Adrenal gland (tissue), 9 donors: ENCODE measurements at regions not wholly inside any gene's neighbourhood (a gene's known extent, or its start where the extent isn't known, plus 50 kb on each side); places are given as distances from the start of the nearest gene placed in this dataset.

ENCODE experiments used
- DNase-seq, 7 donors: peaks; one replicate each; pipeline ENCODE4 v3.0.0-alpha.2; 2019 to 2020
- H3K27ac ChIP-seq, 5 donors: fragments of 200-600 bp; sonication (generic) in 4 of 5; 1 replicate in 3 of 5; 2 replicates in 2 of 5; pipeline versions ENCODE4 v1.5.1 to v1.8.0; 2016 to 2020; ENCODE audit warnings: mild to moderate bottlenecking in 1 of 5
- H3K27me3 ChIP-seq: fragments of 200-600 bp; 2 replicates; pipeline ENCODE4 v1.8.0; 2021
- H3K36me3 ChIP-seq, 2 donors: fragments of 200-600 bp; replicated peaks in 1 of 2; 1 replicate in 1 of 2; 2 replicates in 1 of 2; pipeline versions ENCODE4 v1.5.1 to v1.8.0; 2018 to 2022
- H3K4me1 ChIP-seq, 2 donors: fragments of 200-600 bp; replicated peaks in 1 of 2; 1 replicate in 1 of 2; 2 replicates in 1 of 2; pipeline versions ENCODE4 v1.5.1 to v1.8.0; 2018 to 2021
- H3K4me3 ChIP-seq, 4 donors: fragments of 200-600 bp; sonication (generic) in 3 of 4; one replicate each; pipeline ENCODE4 v1.5.1; 2016 to 2018
- H3K9me3 ChIP-seq, 3 donors: fragments of 200-600 bp; sonication (generic) in 1 of 3; replicated peaks in 1 of 3; 1 replicate in 2 of 3; 2 replicates in 1 of 3; pipeline versions ENCODE4 v1.5.1 to v1.8.0; 2016 to 2021
- CTCF ChIP-seq, 6 experiments: fragments of 450-650 bp in 4 of 6; fragments of 200-600 bp in 2 of 6; sonication (generic) in 1 of 6; IDR thresholded peaks; 1 replicate in 5 of 6; 2 replicates in 1 of 6; pipeline versions ENCODE4 v1.5.1 to v1.8.0; 2016 to 2021; ENCODE audit warnings: antibody characterized with exemption in 6 of 6, mild to moderate bottlenecking in 2 of 6, moderate library complexity in 1 of 6
- POLR2A ChIP-seq, 2 donors: fragments of 450-650 bp; IDR thresholded peaks; one replicate each; pipeline ENCODE4 v1.6.1; 2017; ENCODE audit warnings: antibody characterized with exemption in 2 of 2, mild to moderate bottlenecking in 2 of 2, moderate library complexity in 1 of 2
- WGBS, 4 donors: extraction: QIAGEN DNeasy Blood & Tissue Kit in 2 of 4; methylation state at CpG; one replicate each; pipeline versions ENCODE4 v1.1.5 to v1.1.7; 2013 to 2017; 5-methylcytosine and 5-hydroxymethylcytosine counted together
- intact Hi-C, 2 donors: fragments of 100-400 bp; cut with DNase I; formaldehyde crosslinking; loops; one replicate each; pipeline versions ENCODE4 v1.14.1 to v1.15.0; 2022 to 2023
- donor health status: healthy with polysubstance abuse.
- donor health status: Bipolar disorder and iron deficiency.
- donor health status: DM: yes; HTN: yes; CAD: no.
- donor health status: DM: no; HTN: no; CAD: no.
- donor health status: DM: no; HTN: no; CAD: no.

- DNase-seq = no peak
- no peaks in the 10 kb centered on the region for H3K27me3 ChIP-seq
- H3K4me1 ChIP-seq = no peaks in the 10 kb centered on the region
- WGBS, 4 donors = 69 to 83% (median 73%) methylated on average over 1 of the region's 1 CpG
- H3K9me3 ChIP-seq = no peaks in the 10 kb centered on the region
- intact Hi-C loops = no loop called here
- no peak overlapping the region for H3K4me3 ChIP-seq
- H3K27ac ChIP-seq = no peak overlapping the region
- no peaks in the 10 kb centered on the region for H3K36me3 ChIP-seq
- no peak for TF ChIP-seq POLR2A (IDR thresholded peaks at IDR 0.05)
- TF ChIP-seq CTCF (IDR thresholded peaks at IDR 0.05) = no peak
Measured at GRCh38 chr3:99482191-99482590, 156.2 kb upstream of the COL8A1 start.

GRCh38 chr3:99481561-99481960 lies 156.8 kb upstream of the COL8A1 start:
- Histone ChIP-seq H3K36me3 (no peaks in the 10 kb centered on the region), H3K4me1 (no peaks in the 10 kb centered on the region), H3K27me3 (no peaks in the 10 kb centered on the region), H3K27ac (no peak overlapping the region), H3K9me3 (no peaks in the 10 kb centered on the region), H3K4me3 (no peak overlapping the region)
- DNase-seq = no peak
- intact Hi-C loops = no loop called here
- TF ChIP-seq CTCF (IDR thresholded peaks at IDR 0.05) = no peak
- TF ChIP-seq POLR2A (IDR thresholded peaks at IDR 0.05) = no peak
- WGBS, 4 donors = 57 to 74% (median 67%) methylated on average over 2 of the region's 2 CpGs

GRCh38 chr3:99479768-99480167 lies 158.6 kb upstream of the COL8A1 start:
- no peaks in the 10 kb centered on the region for H3K36me3 ChIP-seq
- DNase-seq = no peak
- no peak for TF ChIP-seq CTCF (IDR thresholded peaks at IDR 0.05)
- WGBS, 4 donors = 77 to 84% (median 79%) methylated on average over 2 of the region's 2 CpGs
- no peak overlapping the region for H3K4me3 ChIP-seq
- no peaks in the 10 kb centered on the region for H3K4me1 ChIP-seq
- no peaks in the 10 kb centered on the region for H3K27me3 ChIP-seq
- H3K27ac ChIP-seq = no peak overlapping the region
- intact Hi-C loops = no loop called here
- H3K9me3 ChIP-seq = no peaks in the 10 kb centered on the region

- no peak for TF ChIP-seq CTCF (IDR thresholded peaks at IDR 0.05)
- TF ChIP-seq POLR2A (IDR thresholded peaks at IDR 0.05) = no peak
- no peaks in the 10 kb centered on the region for H3K4me1 ChIP-seq
- no peaks in the 10 kb centered on the region for H3K27me3 ChIP-seq
- intact Hi-C loops = no loop called here
- WGBS, 4 donors = 90 to 96% (median 96%) methylated on average over 1 of the region's 1 CpG
- no peak overlapping the region for H3K4me3 ChIP-seq
- no peaks in the 10 kb centered on the region for H3K9me3 ChIP-seq
- H3K36me3 ChIP-seq = no peaks in the 10 kb centered on the region
- DNase-seq = no peak
- no peak overlapping the region for H3K27ac ChIP-seq
Measured at GRCh38 chr3:99477650-99478049, 160.7 kb upstream of the COL8A1 start.
